Left lobe of liver (tissue), 2 donors: ENCODE measurements at regions not wholly inside any gene's neighbourhood (a gene's known extent, or its start where the extent isn't known, plus 50 kb on each side); places are given as distances from the start of the nearest gene placed in this dataset.

Experiments used
- ATAC-seq: fragments of 200-7000 bp; cut with Tn5 transposase; one replicate; pipeline ENCODE4 v1.9.1; 2020; ENCODE audit warnings: mild to moderate bottlenecking, moderate library complexity
- DNase-seq: peaks from one replicate; pipeline ENCODE4 v3.0.0-alpha.2; 2020; ENCODE audit warnings: low spot score
- donor health status: DM: no; HTN: no; CAD: no; lungs with moderate emphysema.
- donor health status: DM: no; HTN: yes; CAD: no.

- no peak for DNase-seq
- ATAC-seq = peak; percentile 77
Observed at GRCh38 chr3:72411843-72412242, 436.4 kb downstream of the SHQ1 start.

GRCh38 chr3:72411126-72411525, 437.1 kb downstream of the SHQ1 start:
- DNase-seq = no peak
- no peak for ATAC-seq

GRCh38 chr3:72408983-72409779, 439.1 kb downstream of the SHQ1 start:
- DNase-seq = no peak
- ATAC-seq = no peak

GRCh38 chr3:72407766-72408165, 440.5 kb downstream of the SHQ1 start:
- DNase-seq = no peak
- ATAC-seq = no peak

- no peak for DNase-seq
- peak; percentile 44 for ATAC-seq
Observed at GRCh38 chr3:72405943-72406566, 442.2 kb downstream of the SHQ1 start.

- ATAC-seq (no peak), DNase-seq (no peak)
Observed at GRCh38 chr3:72401005-72401545, 447.2 kb downstream of the SHQ1 start.

GRCh38 chr3:72398781-72399180, 449.5 kb downstream of the SHQ1 start:
- DNase-seq = no peak

GRCh38 chr3:72397586-72397985, 450.7 kb downstream of the SHQ1 start:
- peak; percentile 42 for ATAC-seq
- DNase-seq = no peak

More at GRCh38 chr3:72398781-72399180, 449.5 kb downstream of the SHQ1 start:
- no peak for ATAC-seq

- DNase-seq (no peak), ATAC-seq (no peak)
Observed at GRCh38 chr3:72396899-72397298, 451.3 kb downstream of the SHQ1 start.

GRCh38 chr3:72395776-72396311, 452.4 kb downstream of the SHQ1 start:
- ATAC-seq = no peak
- no peak for DNase-seq

- no peak for DNase-seq
Observed at GRCh38 chr3:72393455-72393854, 454.8 kb downstream of the SHQ1 start.

GRCh38 chr3:72391659-72392058, 456.6 kb downstream of the SHQ1 start:
- no peak for DNase-seq
- peak; percentile 44 for ATAC-seq

More at GRCh38 chr3:72393455-72393854, 454.8 kb downstream of the SHQ1 start:
- ATAC-seq = no peak

- ATAC-seq = no peak
Observed at GRCh38 chr3:72390841-72391240, 457.4 kb downstream of the SHQ1 start.

GRCh38 chr3:72388644-72389043, 459.6 kb downstream of the SHQ1 start:
- DNase-seq (no peak), ATAC-seq (no peak)

More at GRCh38 chr3:72390841-72391240, 457.4 kb downstream of the SHQ1 start:
- DNase-seq = no peak

GRCh38 chr3:72388117-72388516, 460.1 kb downstream of the SHQ1 start:
- DNase-seq (no peak), ATAC-seq (no peak)

GRCh38 chr3:72386327-72387000, 461.8 kb downstream of the SHQ1 start:
- ATAC-seq = peak; percentile 36
- DNase-seq = no peak

GRCh38 chr3:72385167-72385566, 463.1 kb downstream of the SHQ1 start:
- DNase-seq = no peak
- ATAC-seq = no peak

- no peak for DNase-seq
- ATAC-seq = no peak
Observed at GRCh38 chr3:72384602-72385001, 463.6 kb downstream of the SHQ1 start.

- no peak for ATAC-seq
Observed at GRCh38 chr3:72383883-72384282, 464.4 kb downstream of the SHQ1 start.

GRCh38 chr3:72383230-72383629, 465.0 kb downstream of the SHQ1 start:
- ATAC-seq (peak; percentile 58), DNase-seq (no peak)

More at GRCh38 chr3:72383883-72384282, 464.4 kb downstream of the SHQ1 start:
- no peak for DNase-seq

GRCh38 chr3:72382460-72382859, 465.8 kb downstream of the SHQ1 start:
- ATAC-seq = no peak

More at GRCh38 chr3:72382460-72382859, 465.8 kb downstream of the SHQ1 start:
- no peak for DNase-seq
